HG02642 (cell line): ENCODE measurements at regions not wholly inside any gene's neighbourhood (a gene's known extent, or its start where the extent isn't known, plus 50 kb on each side); places are given as distances from the start of the nearest gene placed in this dataset.

Source experiments
- ATAC-seq: cut with Tn5 transposase; IDR thresholded peaks from one replicate; pipeline ENCODE4 v1.9.1; 2021; ENCODE audit warnings: mild to moderate bottlenecking; ENCODE audit not compliant: unreplicated experiment, poor library complexity

GRCh38 chr7:25617673-25618072 lies 389.4 kb upstream of the NPVF start:
- no peak for ATAC-seq

- ATAC-seq, result no peak
Observed at GRCh38 chr7:25619381-25619780, 391.1 kb upstream of the NPVF start.

GRCh38 chr7:25619963-25620799 lies 391.9 kb upstream of the NPVF start:
- ATAC-seq, result no peak

GRCh38 chr7:25621993-25622392 lies 393.7 kb upstream of the NPVF start:
- no peak for ATAC-seq

- no peak for ATAC-seq
Observed at GRCh38 chr7:25622695-25623094, 394.4 kb upstream of the NPVF start.

- no peak for ATAC-seq
Observed at GRCh38 chr7:25624051-25624450, 395.8 kb upstream of the NPVF start.

GRCh38 chr7:25624833-25625232 lies 396.5 kb upstream of the NPVF start:
- ATAC-seq, result no peak

- ATAC-seq, result no peak
Observed at GRCh38 chr7:25625306-25625992, 397.2 kb upstream of the NPVF start.

- ATAC-seq, result no peak
Observed at GRCh38 chr7:25626451-25627131, 398.3 kb upstream of the NPVF start.

GRCh38 chr7:25628446-25628845 lies 400.2 kb upstream of the NPVF start:
- ATAC-seq, result no peak

GRCh38 chr7:25632616-25633015 lies 404.3 kb upstream of the NPVF start:
- no peak for ATAC-seq

- no peak for ATAC-seq
Observed at GRCh38 chr7:25633426-25634036, 405.2 kb upstream of the NPVF start.

- ATAC-seq, result no peak
Observed at GRCh38 chr7:25636168-25636567, 407.9 kb upstream of the NPVF start.

GRCh38 chr7:25636871-25637283 lies 408.6 kb upstream of the NPVF start:
- ATAC-seq, result no peak

- no peak for ATAC-seq
Observed at GRCh38 chr7:25638068-25638467, 409.8 kb upstream of the NPVF start.

- no peak for ATAC-seq
Observed at GRCh38 chr7:25638590-25639244, 410.4 kb upstream of the NPVF start.

- no peak for ATAC-seq
Observed at GRCh38 chr7:25642849-25643248, 414.6 kb upstream of the NPVF start.

- no peak for ATAC-seq
Observed at GRCh38 chr7:25643286-25643685, 415.0 kb upstream of the NPVF start.

GRCh38 chr7:25643770-25644394 lies 415.6 kb upstream of the NPVF start:
- no peak for ATAC-seq
